Right kidney (tissue), 1 donor: ENCODE measurements at regions not wholly inside any gene's neighbourhood (a gene's known extent, or its start where the extent isn't known, plus 50 kb on each side); places are given as distances from the start of the nearest gene placed in this dataset.
"Not testable (repeated sequence)": the region's sequence is repeated elsewhere in the genome, so short reads cannot be mapped to it uniquely, and the experiment has no call there.

Experiments used
- DNase-seq: peaks from one replicate; pipeline ENCODE4 v3.0.0-alpha.2; 2016

DNA sequence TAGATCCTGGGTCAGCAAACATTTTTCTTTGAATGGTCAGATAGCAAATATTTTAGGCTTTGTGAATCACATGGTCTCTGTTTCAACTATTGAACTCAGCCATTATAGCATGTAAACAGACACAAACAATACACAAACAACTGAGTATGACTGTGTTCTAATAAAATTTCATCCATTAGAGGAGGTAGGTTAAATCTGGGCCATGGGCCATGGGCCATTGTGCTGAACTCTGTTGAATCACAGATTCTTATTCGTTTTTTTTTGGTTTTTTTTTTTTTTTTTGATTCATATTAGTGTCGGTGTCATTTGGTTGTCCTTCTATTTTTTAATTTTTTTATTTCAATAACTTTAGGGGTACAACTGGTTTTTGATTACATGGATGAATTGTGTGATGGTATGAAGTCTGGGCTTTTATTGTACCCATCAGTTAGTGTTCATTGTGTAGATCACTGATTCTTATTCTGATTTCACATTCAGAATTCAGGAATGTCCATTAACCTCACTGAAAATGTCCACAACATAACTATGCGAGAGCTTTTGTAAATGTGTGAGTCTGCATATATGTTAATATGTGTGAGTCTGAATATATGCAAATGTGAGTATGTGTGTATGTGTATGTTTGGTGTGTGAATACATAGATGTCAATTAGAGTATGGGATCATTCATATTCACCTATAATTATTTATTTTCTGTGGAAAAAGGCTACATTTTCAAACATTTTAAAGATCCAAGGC, 443.7 kb upstream of the GRM3 start:
- no peak for DNase-seq

DNA sequence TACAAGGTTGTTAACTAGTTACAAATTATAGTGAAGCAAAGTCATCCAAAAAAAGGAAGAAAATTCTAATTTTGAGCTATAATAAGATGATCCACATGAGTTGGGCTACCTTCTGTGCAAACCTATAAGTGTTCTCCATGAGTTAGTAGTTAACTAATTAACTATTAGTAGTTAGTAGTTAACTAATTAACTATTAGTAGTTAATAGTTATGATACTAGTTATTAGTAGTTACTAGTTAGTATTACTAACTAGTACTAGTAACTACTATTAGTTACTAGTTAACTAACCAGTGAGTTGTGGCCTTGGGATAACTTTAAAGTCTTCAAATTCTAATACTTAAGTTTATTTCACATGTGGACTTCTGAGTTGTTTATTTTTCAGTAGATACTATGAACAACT, 453.4 kb upstream of the GRM3 start:
- no peak for DNase-seq

DNA sequence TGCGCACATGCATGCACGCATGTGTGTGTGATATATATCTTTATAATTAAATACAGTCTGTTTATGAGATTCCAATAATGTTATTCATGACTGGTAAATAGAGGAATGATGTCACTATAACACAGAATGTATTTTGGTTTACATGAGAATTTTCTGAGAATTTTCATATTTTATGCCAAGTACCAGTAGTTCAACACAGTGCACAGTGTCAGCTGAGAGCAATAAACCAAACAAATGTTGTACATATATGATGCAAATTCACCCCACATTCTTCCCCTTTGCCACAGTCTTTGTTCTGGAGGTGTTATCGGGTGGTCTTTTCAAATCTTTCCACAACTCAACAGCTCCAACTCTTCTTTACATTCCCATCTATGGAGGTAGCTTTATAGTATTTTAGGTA, 462.2 kb upstream of the GRM3 start:
- no peak for DNase-seq

DNA sequence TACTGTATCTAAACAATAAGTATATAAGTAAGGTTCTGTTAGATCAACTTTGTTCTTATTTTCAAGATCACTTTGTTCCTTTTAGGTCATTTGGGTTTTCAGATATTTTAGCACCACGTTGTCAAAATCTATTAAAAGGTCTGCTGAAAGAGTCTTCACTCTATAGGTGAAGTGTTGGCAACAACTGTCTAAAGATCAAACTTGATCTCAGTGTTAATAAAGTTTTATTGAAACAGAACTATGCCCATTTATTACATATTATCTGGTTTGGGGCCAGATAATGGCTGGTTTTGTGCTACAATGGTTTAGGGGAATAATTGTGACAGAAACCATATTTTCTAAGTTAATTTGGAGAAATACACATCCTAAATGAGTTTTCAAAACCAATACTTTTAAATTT, 478.9 kb upstream of the GRM3 start:
- no peak for DNase-seq

DNA sequence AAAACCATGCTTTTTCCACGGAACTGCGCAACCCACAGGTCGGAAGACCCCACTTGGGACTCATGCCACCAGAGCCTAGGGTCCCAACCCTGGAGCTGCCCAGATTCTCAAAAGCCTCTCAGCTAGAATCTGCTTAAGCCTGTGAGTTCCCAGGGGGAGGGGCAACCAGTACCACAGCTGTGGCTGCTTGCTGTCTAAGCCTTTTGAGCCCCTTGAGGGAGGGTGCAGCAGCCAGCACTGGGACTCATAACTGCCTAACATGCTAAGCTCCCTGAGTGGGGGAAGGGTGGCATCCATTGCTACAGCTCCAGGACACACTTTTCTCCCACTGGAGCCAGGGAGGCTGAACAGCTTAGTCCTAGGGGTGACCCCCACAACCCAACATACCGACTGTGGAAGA, 485.6 kb upstream of the GRM3 start:
- DNase-seq, result no peak

DNA sequence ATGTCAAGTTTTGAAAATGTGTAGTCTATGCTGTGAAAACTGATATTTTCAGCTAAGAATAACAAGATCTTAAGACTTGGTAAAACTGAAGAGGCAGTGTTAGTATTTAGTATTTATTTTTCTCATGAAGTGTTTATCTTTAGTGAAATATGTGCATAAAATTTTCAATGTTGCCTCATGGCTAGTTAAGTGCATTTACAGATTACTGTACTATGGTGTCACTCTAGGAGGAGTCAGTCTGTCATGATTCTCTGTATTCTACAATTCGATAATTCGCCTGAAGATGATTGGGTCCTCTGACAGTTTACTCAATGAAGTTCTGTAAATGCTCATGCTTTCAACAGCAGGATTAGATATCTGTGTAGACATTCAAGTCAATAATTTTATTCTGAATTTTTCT, 488.1 kb upstream of the GRM3 start:
- DNase-seq, result no peak

DNA sequence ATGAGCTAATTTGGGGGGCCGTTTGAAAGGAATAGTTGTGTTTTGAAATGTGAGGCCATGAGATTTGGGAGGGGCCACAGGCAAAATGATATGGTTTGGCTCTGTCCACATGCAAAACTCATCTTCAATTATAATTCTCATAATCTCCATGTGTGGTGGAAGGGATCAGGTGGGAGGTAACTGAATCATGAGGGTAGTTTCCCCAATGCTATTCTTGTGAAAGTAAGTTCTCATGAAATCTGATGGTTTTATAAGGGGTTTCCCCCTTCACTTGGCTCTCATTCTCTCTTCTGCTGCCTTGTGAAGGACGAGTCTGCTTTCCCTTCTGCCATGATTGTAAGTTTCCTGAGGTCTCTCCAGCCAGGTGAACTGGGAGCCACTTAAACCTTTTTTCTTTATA, 490.8 kb upstream of the GRM3 start:
- DNase-seq, result no peak

DNA sequence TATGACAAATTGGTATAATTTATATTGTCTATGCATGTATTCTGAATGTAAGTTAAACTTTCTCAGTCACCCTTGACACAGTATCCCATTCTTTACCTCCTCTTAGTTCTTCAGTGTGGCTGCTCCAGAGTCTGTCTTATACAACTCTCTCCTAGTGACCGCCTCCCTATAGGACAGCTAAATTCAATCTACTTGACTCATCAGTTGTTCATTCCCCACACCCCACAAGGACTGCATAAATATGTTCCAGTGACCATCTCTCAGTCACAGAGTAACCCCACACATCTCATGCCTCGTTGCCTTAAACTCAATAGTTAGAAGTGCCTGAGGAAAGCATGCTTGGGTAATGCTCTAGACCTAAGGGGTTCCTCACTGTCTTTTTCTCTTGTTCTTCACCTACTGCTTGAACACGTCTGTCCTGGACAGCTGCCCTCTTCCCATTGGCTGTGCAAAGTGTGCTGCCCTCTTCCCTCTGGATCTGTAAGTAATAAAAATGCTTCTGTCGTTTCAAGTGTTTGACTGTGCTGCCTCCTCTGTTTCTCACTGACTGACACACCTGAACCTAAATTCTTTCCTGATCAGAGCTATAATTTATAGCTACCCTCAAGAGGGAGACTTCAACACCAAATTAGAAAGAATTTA, 494.6 kb upstream of the GRM3 start:
- no peak for DNase-seq

DNA sequence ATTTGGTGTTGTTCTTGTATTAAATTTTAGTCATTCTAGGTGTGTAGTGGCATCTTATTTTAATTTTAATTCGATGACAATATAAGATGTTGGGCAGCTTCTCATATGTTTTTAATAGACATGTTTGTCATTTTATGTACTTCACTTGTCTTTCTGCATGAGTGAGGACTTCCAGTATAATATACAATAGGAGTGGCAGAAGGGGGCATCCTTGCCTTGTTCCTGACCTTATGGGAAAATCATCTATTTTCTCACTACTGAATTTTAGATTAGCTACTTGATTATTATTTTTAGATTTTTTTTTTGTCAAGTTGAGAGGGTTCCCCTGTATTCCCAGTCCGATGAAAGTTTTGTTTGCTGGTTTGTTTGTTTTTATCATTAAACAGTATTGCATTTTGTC, 495.2 kb upstream of the GRM3 start:
- no peak for DNase-seq

DNA sequence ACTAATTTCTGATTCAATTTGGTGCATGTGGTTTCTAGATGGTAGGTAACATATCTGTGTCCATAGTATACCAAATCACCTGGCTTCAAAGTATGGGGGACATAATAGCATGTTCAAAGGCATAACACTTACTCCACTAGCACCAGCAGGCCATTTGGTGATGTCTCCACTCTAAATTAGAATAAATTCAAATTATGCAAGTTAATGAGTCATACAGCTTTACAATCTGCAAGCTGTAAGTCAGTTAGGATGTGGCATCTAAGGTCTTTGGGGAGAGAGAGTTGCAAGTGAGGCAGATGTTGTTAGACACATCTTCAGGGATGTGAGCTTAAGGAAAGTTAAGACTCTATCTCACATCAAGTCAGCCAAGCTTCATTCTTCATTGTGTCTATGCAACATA, 506.4 kb upstream of the GRM3 start:
- DNase-seq, result no peak

DNA sequence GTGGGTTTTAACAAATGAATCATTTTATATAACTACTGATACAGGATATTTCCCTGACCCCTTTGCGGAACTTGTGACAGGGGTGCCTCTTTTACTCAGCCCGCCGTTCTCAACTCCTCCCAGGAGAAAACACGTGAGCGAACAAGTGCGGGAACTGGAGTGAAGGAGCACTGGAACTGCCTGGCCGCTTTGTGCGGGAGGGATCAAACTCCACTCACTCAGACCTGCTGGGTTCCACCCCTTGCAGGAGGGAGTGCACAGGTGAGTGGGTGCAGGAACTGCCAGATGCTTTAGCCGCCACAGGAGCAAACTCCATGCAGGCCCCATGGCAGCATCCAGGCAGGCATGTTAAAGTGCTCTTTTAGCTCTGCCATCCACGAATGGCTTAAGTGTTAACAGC, 513.4 kb upstream of the GRM3 start:
- no peak for DNase-seq

DNA sequence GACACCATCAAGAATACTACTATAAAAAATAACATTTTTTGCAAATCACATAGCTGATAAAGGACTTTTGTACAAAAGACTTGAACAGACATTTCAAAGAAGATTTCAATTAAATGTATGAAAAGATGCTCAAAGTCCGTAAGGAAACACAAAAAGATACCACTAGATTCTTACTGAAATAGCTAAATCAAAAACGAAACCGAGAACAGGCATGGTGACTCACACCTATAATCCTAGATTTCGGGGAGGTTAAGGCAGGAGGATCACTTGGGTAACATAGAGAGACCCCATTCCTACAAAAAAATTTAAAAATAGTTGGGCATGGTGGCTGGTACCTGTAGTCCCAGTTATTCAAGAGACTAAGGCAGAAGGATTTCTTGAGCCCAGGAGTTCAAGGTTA, 520.2 kb upstream of the GRM3 start:
- no peak for DNase-seq

DNA sequence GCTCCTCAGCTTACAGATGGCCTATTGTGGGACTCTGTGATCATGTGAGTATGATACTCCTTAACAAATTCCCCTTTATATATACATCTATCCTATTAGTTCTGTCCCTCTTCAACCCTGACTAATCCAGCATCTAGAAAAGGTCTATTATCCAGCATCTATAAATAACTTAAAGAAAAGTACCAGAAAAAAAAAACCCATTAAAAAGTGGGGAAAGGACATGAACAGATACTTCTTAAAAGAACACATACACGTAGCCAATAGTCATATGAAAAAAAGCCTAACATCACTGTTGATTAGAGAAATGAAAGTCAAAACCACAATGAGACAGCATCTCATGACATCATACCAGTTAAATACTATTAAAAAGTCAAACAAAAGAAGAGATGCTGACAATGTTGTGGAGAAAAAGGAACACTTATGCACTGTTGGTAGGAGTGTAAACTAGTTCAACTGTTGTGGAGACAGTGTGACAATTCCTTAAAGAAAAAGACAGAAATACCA, 549.5 kb upstream of the GRM3 start:
- no peak for DNase-seq

DNA sequence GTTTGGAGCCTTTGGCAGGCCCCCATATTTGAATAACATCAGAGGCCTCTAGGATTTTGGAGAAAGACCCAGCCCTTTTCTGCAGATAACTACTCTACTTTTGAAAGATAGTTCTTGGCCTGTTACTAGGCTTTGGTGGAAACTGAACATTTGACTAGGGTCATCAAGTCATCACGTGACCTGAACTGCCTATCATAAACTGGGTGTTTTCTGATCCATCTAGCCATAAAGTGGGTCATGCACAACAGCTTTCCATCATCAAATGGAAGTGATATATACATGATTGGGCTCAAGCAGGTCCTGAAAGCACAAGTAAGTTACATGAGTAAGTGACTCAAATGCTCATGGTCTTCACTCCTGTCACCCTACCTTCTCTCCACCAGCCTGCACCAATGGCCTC, 552.3 kb upstream of the GRM3 start:
- DNase-seq, result no peak

DNA sequence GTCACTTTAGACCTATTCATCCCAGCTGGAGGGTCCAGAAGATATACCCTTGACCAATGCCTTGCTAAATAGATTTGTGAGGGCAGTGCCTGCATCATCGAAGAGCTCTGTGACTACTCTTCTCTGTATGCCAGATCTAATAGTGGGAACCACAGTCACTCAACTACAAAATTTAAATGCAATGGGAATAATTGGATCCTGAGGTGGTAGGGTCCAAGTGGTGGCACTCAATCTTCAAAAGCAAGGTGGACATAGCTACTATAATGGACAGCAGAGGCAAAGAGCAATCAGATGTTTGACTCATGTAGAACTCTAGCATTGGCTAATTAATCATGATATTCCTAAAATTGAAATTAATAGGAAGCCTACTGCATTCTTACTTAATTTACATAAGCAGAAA, 554.3 kb upstream of the GRM3 start:
- no peak for DNase-seq

DNA sequence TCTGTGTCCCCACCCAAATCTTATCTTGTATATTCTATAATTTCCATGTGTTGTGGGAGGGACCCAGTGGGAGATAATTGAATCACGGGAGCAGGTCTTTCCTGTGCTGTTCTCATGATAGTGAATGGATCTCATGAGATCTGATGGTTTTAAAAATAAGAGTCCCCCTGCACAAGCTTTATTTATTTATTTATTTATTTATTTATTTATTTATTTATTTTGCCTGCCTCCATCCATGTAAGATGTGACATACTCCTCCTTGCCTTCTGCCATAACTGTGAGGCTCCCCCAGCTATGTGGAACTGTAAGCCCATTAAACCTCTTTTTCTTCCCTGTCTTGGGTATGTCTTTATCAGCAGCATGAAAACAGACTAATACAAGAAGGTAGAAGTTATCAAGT, 579.1 kb upstream of the GRM3 start:
- DNase-seq, result not testable (repeated sequence)

DNA sequence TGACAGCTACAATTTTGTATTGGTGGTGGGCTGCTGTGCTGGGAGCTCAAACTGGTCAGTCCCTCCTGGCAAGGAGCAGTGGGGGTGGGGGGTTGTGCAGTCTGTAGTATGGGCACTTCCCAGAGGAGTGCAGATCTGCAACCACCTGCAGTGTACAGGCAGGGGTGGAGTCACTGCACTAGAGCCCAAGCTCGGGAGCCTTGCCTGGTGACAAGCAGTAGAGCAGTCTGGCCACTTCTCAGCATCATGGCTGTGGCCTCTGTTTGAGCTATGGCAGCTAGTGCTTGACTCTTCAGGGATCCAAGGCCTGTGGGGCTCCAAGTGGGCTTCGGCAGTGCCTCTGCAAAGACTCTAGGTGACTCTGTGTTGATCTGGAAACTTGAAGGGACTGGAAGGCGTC, 585.1 kb upstream of the GRM3 start:
- no peak for DNase-seq

DNA sequence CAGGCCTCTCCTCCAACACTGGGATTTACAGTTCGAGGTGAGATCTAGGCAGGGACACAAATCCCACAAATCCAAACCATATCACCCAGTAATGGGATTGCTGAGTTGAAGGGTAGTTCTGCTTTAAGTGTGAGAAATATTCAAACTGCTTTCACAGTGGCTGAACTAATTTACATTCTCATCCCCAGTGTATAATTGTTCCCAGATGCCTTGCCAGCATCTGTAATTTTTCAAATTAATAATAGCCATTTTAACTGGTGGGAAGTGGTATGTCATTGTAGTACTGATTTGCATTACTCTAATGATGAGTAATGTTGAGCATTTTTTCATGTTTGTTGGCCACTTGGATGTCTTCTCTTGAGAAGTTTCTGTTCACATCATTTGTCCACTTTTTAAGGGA, 592.8 kb upstream of the GRM3 start:
- DNase-seq, result no peak

DNA sequence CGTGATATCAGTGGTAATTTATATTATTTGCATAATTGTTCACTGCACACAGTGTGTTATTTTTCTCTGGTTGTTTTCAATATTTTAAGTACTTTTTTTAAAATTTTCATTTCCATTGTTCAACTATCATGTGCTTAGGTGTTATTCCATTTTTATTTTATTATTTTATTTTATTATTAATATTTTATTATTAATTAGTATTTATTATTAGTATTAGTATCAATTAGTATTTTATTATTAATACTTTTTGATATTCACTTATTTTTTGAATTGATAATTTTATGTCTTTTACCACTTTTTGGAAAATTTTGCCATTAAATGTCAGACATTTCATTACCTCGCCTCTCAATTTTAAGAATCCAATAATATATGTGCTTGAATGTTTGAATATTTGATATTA, 593.8 kb upstream of the GRM3 start:
- DNase-seq, result no peak

DNA sequence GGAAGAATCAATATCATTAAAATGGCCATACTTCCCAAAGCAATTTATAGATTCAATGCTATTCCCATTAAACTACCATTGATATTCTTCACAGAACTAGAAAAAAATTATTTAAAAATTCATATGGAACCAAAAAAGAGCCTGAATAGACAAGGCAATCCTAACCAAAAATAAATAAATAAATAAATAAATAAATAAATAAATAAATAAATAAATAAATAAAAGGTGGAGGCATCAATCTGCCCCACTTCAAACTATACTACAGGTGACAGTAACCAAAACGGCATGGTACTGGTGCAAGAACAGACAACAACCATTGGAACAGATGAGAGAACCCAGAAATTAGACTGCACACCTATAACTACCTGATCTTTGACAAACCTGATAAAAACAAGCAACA, 598.5 kb upstream of the GRM3 start:
- DNase-seq, result not testable (repeated sequence)

DNA sequence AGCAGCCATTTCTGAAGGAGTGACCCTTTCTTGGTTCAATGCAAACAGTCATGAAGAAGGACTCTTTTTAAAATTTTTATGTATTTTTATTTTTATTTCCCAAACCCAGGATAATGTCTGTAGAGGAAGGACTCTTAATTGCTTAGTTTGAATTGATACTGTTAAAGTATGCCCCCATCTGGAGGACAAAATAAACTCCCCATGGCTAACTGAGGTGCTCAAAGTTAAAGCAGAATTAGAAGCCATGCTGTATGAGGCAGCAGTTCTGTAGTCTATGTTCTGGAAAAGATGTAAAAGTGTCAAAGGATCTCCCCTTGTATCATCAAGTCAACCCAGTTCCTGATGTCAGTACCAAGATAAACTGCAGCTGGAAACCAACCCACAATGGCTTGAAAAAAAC, 617.9 kb upstream of the GRM3 start:
- no peak for DNase-seq

DNA sequence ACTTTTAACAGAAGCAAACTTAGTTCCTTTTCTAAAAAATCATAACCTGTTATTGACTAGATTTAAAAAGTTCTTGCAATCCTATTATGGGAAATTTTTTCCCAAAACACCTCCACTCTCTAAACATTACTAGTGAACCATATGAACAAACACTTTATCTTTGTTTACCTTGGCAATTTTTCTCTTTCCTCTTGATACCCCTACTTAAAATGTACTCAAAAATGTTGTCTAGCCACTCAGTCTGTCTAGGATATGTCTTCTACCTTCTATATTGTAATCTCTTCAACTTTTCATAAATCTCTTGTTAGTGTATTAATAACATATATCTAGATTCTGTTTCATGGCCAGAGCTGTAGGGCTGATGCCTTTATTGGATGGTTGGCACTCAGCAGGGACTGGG, 630.0 kb upstream of the GRM3 start:
- DNase-seq, result no peak

DNA sequence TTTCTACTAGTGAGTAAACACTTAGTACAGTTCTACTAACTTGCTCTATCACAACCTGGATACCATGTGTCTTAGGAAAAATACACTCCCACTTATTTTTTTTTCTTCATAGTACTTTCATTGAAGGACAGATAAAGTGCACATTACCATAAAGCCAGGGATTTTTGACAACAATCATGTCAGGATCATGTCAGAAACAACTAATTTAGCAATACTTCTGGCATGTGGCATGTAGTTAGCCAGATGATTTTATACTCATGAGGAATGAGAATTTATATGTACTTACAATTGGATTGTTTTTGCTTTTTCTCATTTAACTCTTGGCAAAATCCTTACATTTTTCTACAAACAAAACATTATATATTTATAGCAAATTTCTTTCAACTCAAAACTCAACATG, 630.7 kb upstream of the GRM3 start:
- no peak for DNase-seq

DNA sequence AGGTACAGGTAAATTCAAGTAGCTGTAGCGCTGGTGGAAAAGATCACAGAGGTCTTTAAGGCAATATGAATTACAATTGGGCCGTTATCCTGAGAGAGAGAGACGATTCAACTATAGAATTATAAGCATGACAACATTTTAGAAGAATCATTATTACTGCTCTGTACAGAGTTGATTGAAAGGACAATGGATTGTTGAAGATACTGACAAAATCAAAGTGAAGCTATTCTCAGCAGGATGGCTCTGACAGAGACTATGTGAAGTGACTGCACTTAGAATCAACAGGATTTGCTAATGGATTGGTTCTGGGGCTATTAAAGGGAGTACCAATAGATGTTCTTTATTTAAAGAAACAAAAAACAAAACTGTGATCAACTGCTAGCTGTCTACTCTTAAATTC, 634.8 kb upstream of the GRM3 start:
- DNase-seq, result no peak

DNA sequence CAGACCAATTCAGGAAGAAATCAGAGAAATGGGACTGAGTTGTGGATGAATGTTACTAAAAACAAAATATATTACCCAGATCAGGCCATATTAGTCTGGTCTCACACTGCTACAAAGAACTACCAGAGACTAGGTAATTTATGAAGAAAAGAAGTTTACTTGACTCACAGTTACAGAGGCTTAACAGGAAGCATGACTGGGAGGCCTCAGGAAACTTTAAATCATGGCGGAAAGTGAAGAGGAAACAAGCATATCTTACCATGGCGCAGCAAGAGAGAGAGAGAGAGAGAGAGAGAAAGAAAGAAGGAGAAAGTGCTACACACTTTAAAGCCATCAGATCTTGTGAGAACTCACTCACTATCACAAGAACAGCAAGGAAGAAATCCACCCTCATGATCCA, 636.8 kb upstream of the GRM3 start:
- DNase-seq, result no peak
